GM18858 (cell line): ENCODE measurements at regions not wholly inside any gene's neighbourhood (a gene's known extent, or its start where the extent isn't known, plus 50 kb on each side); places are given as distances from the start of the nearest gene placed in this dataset.

ENCODE experiments used
- ATAC-seq: cut with Tn5 transposase; IDR thresholded peaks from one replicate; pipeline ENCODE4 v1.9.1; 2021; ENCODE audit not compliant: unreplicated experiment

- ATAC-seq: no peak
Observed at GRCh38 chr1:234666761-234667160, 56.8 kb upstream of the IRF2BP2 start.

- ATAC-seq: no peak
Observed at GRCh38 chr1:234665975-234666605, 56.1 kb upstream of the IRF2BP2 start.

- no peak for ATAC-seq
Observed at GRCh38 chr1:234662148-234662547, 52.2 kb upstream of the IRF2BP2 start.

- ATAC-seq: no peak
Observed at GRCh38 chr1:234661317-234661928, 51.4 kb upstream of the IRF2BP2 start.

GRCh38 chr1:234660536-234661316 lies 50.7 kb upstream of the IRF2BP2 start:
- no peak for ATAC-seq
